ENCODE measurements at regions not wholly inside any gene's neighbourhood (a gene's known extent, or its start where the extent isn't known, plus 50 kb on each side); places are given as distances from the start of the nearest gene placed in this dataset.

- Histone ChIP-seq H2AFZ (no peak overlapping the region), H3K36me3 (ENCODE audit: low read depth) (no peaks in the 10 kb centered on the region), H3K9me2 (ENCODE audit: insufficient read depth) (no peaks in the 10 kb centered on the region), H3K27me3 (ENCODE audit: insufficient read depth, low read depth) (peaks cover 76% of the 10 kb centered on the region), H3K4me2 (no peak overlapping the region), H4K20me1 (ENCODE audit: insufficient read depth) (no peaks in the 10 kb centered on the region), H3K27ac (no peak overlapping the region), H3K4me3 (no peak overlapping the region), H3F3A (ENCODE audit: insufficient read depth, low read depth) (no peaks in the 10 kb centered on the region), H3K4me1 (replicated peaks; ENCODE audit: insufficient read depth) (no peaks in the 10 kb centered on the region), H3K79me2 (ENCODE audit: low read depth) (no peaks in the 10 kb centered on the region), H3K9me3 (ENCODE audit: insufficient read depth, low read depth) (no peaks in the 10 kb centered on the region)
- no TSS peak for BruUV-seq (replicated peaks)
- intact Hi-C loops (cut with micrococcal nuclease; ENCODE audit: unreplicated experiment), result no loop called here
- POLR2A ChIA-PET (ENCODE audit: unreplicated experiment), result no interaction called here
- no peak for DNase-seq
- TF ChIP-seq EZH2 (IDR thresholded peaks at IDR 0.05; ENCODE audit: low read depth), result no peak
- no peak for TF ChIP-seq CTCF (conservative IDR thresholded peaks at IDR 0.05)
- CTCF ChIA-PET, result no interaction called here
Measured at GRCh38 chr14:104328607-104329006, 190.2 kb downstream of the KIF26A start.

- no peaks in the 10 kb centered on the region for H3K4me1 ChIP-seq (replicated peaks; ENCODE audit: insufficient read depth)
- H4K20me1 ChIP-seq (ENCODE audit: insufficient read depth), result no peaks in the 10 kb centered on the region
- no peak overlapping the region for H3K4me2 ChIP-seq
- ChIA-PET POLR2A (ENCODE audit: unreplicated experiment) (no interaction called here), CTCF (no interaction called here)
- H3K36me3 ChIP-seq (ENCODE audit: low read depth), result no peaks in the 10 kb centered on the region
- H3K27me3 ChIP-seq (ENCODE audit: insufficient read depth, low read depth), result peaks cover 78% of the 10 kb centered on the region
- intact Hi-C loops (cut with micrococcal nuclease; ENCODE audit: unreplicated experiment), result no loop called here
- no peaks in the 10 kb centered on the region for H3K9me2 ChIP-seq (ENCODE audit: insufficient read depth)
- H2AFZ ChIP-seq, result no peak overlapping the region
- no peaks in the 10 kb centered on the region for H3F3A ChIP-seq (ENCODE audit: insufficient read depth, low read depth)
- TF ChIP-seq EZH2 (IDR thresholded peaks at IDR 0.05; ENCODE audit: low read depth) (no peak), CTCF (conservative IDR thresholded peaks at IDR 0.05) (no peak)
- H3K27ac ChIP-seq, result no peak overlapping the region
- DNase-seq, result no peak
- H3K9me3 ChIP-seq (ENCODE audit: insufficient read depth, low read depth), result no peaks in the 10 kb centered on the region
- no peaks in the 10 kb centered on the region for H3K79me2 ChIP-seq (ENCODE audit: low read depth)
- H3K4me3 ChIP-seq, result no peak overlapping the region
- BruUV-seq (replicated peaks), result no TSS peak
Measured at GRCh38 chr14:104329793-104330192, 191.4 kb downstream of the KIF26A start.

GRCh38 chr14:104331871-104332605 is 193.7 kb downstream of the KIF26A start:
- intact Hi-C loops (cut with micrococcal nuclease; ENCODE audit: unreplicated experiment), result no loop called here
- Histone ChIP-seq H3K36me3 (ENCODE audit: low read depth) (no peaks in the 10 kb centered on the region), H3F3A (ENCODE audit: insufficient read depth, low read depth) (no peaks in the 10 kb centered on the region), H2AFZ (no peak overlapping the region), H3K79me2 (ENCODE audit: low read depth) (no peaks in the 10 kb centered on the region), H3K4me2 (no peak overlapping the region), H3K4me1 (replicated peaks; ENCODE audit: insufficient read depth) (no peaks in the 10 kb centered on the region), H3K9me3 (ENCODE audit: insufficient read depth, low read depth) (no peaks in the 10 kb centered on the region), H3K27ac (no peak overlapping the region), H3K27me3 (ENCODE audit: insufficient read depth, low read depth) (peaks cover 87% of the 10 kb centered on the region), H4K20me1 (ENCODE audit: insufficient read depth) (no peaks in the 10 kb centered on the region), H3K9me2 (ENCODE audit: insufficient read depth) (no peaks in the 10 kb centered on the region), H3K4me3 (no peak overlapping the region)
- CTCF ChIA-PET, result no interaction called here
- TF ChIP-seq EZH2 (IDR thresholded peaks at IDR 0.05; ENCODE audit: low read depth) (no peak), CTCF (conservative IDR thresholded peaks at IDR 0.05) (peak; percentile 25; the same call in 1 of the 2 replicates)
- DNase-seq, result no peak
- POLR2A ChIA-PET (ENCODE audit: unreplicated experiment), result no interaction called here
- BruUV-seq (replicated peaks), result no TSS peak
